GM12878 (cell line): ENCODE measurements at regions not wholly inside any gene's neighbourhood (a gene's known extent, or its start where the extent isn't known, plus 50 kb on each side); places are given as distances from the start of the nearest gene placed in this dataset.

ENCODE experiments used
- CEBPB ChIP-seq, 2 experiments: fragments of 150-350 bp in 1 of 2; IDR thresholded peaks; 2 replicates each; pipeline ENCODE4 v1.6.1; 2012 to 2014; ENCODE audit warnings: low read depth in 2 of 2, low read length in 2 of 2, borderline replicate concordance in 1 of 2, inconsistent platforms in 1 of 2
- EP300 ChIP-seq, 2 experiments: fragments of 150-350 bp in 1 of 2; IDR thresholded peaks; 2 replicates each; pipeline ENCODE4 v1.6.1; 2011 to 2012; ENCODE audit warnings: low read depth in 2 of 2, low read length in 2 of 2, borderline replicate concordance in 1 of 2, improper control_type of control experiment in 1 of 2, inconsistent platforms in 1 of 2; ENCODE audit not compliant: control insufficient read depth in 1 of 2
- KDM1A ChIP-seq: fragments of 200-600 bp; sonication (generic); IDR thresholded peaks from 2 replicates; pipeline ENCODE4 v1.6.1; 2016; ENCODE audit warnings: borderline replicate concordance
- MXI1 ChIP-seq: fragments of 150-350 bp; IDR thresholded peaks from 2 replicates; pipeline ENCODE4 v1.6.1; 2011; ENCODE audit warnings: low read depth, mild to moderate bottlenecking, inconsistent platforms, low read length, improper control_type of control experiment
- MYC ChIP-seq: IDR thresholded peaks from 2 replicates; pipeline ENCODE4 v1.6.1; 2011; ENCODE audit warnings: mild to moderate bottlenecking, low read length, moderate library complexity, inconsistent platforms; ENCODE audit not compliant: insufficient read depth, insufficient replicate concordance, insufficient read length, severe bottlenecking
- NFYB ChIP-seq: IDR thresholded peaks from 2 replicates; pipeline ENCODE4 v1.6.1; 2011; ENCODE audit warnings: low read depth, mild to moderate bottlenecking, low read length, improper control_type of control experiment, moderate library complexity; ENCODE audit not compliant: insufficient read depth
- POLR2AphosphoS2 ChIP-seq: IDR thresholded peaks from 2 replicates; pipeline ENCODE4 v1.6.1; 2011; ENCODE audit warnings: low read depth, mild to moderate bottlenecking, low read length, improper control_type of control experiment, moderate library complexity
- POLR2AphosphoS5 ChIP-seq: IDR thresholded peaks from 2 replicates; pipeline ENCODE4 v1.6.1; 2011; ENCODE audit warnings: mild to moderate bottlenecking, low read length, inconsistent platforms
- RELA ChIP-seq: fragments of 450-650 bp; IDR thresholded peaks from 2 replicates; pipeline ENCODE4 v1.8.0; 2014; ENCODE audit warnings: borderline replicate concordance; ENCODE audit not compliant: partially characterized antibody
- SP1 ChIP-seq: IDR thresholded peaks from one replicate; pipeline ENCODE4 v1.6.1; 2011; ENCODE audit warnings: low read depth, low read length
- TF ChIP-seq, protein P1 (sequence below): IDR thresholded peaks from 2 replicates; pipeline ENCODE4 v1.6.1; 2011; ENCODE audit warnings: low read depth, mild to moderate bottlenecking, low read length, moderate library complexity, borderline replicate concordance; ENCODE audit errors: extremely low read depth
- TF ChIP-seq, protein P2 (sequence below), 3 experiments: IDR thresholded peaks in 2 of 3; conservative IDR thresholded peaks in 1 of 3; 2 replicates each; pipeline ENCODE4 v1.5.1; 2011; ENCODE audit warnings: low read depth in 3 of 3, low read length in 3 of 3, mild to moderate bottlenecking in 3 of 3, control low read depth in 2 of 3, moderate library complexity in 2 of 3, inconsistent platforms in 1 of 3, mixed read lengths in 1 of 3; ENCODE audit not compliant: control insufficient read depth in 2 of 3, insufficient read depth in 1 of 3; ENCODE audit errors: extremely low read depth in 1 of 3

GRCh38 chr11:112614605-112615004 is 346.6 kb upstream of the NCAM1 start:
- TF ChIP-seq POLR2AphosphoS5, result no peak
- TF ChIP-seq, protein P1, sequence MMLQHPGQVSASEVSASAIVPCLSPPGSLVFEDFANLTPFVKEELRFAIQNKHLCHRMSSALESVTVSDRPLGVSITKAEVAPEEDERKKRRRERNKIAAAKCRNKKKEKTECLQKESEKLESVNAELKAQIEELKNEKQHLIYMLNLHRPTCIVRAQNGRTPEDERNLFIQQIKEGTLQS, result no peak
- TF ChIP-seq, protein P2, sequence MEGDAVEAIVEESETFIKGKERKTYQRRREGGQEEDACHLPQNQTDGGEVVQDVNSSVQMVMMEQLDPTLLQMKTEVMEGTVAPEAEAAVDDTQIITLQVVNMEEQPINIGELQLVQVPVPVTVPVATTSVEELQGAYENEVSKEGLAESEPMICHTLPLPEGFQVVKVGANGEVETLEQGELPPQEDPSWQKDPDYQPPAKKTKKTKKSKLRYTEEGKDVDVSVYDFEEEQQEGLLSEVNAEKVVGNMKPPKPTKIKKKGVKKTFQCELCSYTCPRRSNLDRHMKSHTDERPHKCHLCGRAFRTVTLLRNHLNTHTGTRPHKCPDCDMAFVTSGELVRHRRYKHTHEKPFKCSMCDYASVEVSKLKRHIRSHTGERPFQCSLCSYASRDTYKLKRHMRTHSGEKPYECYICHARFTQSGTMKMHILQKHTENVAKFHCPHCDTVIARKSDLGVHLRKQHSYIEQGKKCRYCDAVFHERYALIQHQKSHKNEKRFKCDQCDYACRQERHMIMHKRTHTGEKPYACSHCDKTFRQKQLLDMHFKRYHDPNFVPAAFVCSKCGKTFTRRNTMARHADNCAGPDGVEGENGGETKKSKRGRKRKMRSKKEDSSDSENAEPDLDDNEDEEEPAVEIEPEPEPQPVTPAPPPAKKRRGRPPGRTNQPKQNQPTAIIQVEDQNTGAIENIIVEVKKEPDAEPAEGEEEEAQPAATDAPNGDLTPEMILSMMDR (IDR thresholded peaks at IDR 0.05 in 2 of 3, conservative IDR thresholded peaks at IDR 0.05 in 1 of 3; ENCODE audit: control insufficient read depth in 2 of 3, extremely low read depth in 1 of 3, insufficient read depth in 1 of 3, low read depth in 3 of 3, low read length in 3 of 3), result no peak
- no peak for TF ChIP-seq EP300 (IDR thresholded peaks at IDR 0.05; ENCODE audit: borderline replicate concordance in 1 of 2, control insufficient read depth in 1 of 2, low read depth in 2 of 2, low read length in 2 of 2)
- no peak for TF ChIP-seq RELA
- no peak for TF ChIP-seq MXI1
- TF ChIP-seq POLR2AphosphoS2, result no peak
- TF ChIP-seq SP1, result no peak
- no peak for TF ChIP-seq NFYB
- TF ChIP-seq CEBPB (IDR thresholded peaks at IDR 0.05; ENCODE audit: borderline replicate concordance in 1 of 2, low read depth in 2 of 2, low read length in 2 of 2), result no peak
- no peak for TF ChIP-seq KDM1A
- no peak for TF ChIP-seq MYC
